Keratinocyte (primary cell): ENCODE measurements at regions not wholly inside any gene's neighbourhood (a gene's known extent, or its start where the extent isn't known, plus 50 kb on each side); places are given as distances from the start of the nearest gene placed in this dataset.

ENCODE experiments used
- DNase-seq: peaks from one replicate; pipeline ENCODE4 v3.0.0-alpha.2; 2011; ENCODE audit warnings: low read depth, missing footprints, low spot score
- FAIRE-seq: peaks from 2 replicates; lab custom pipeline; 2011; peaks lifted over from hg19 to GRCh38; lab: Jason Lieb, UNC
- H2AFZ ChIP-seq: 2 replicates; pipeline ENCODE4 v1.6.0; 2012; ENCODE audit warnings: low read length, control low read depth, inconsistent platforms; ENCODE audit not compliant: control insufficient read depth
- H3K27ac ChIP-seq: 2 replicates; pipeline ENCODE4 v1.5.1; 2011; ENCODE audit warnings: low read length; ENCODE audit not compliant: control insufficient read depth, insufficient read depth
- H3K27me3 ChIP-seq: 3 replicates; pipeline ENCODE4 v1.6.0; 2011; ENCODE audit warnings: low read length; ENCODE audit not compliant: control insufficient read depth, insufficient read depth; ENCODE audit errors: extremely low read depth
- H3K36me3 ChIP-seq, 2 experiments: 2 replicates in 1 of 2; 3 replicates in 1 of 2; pipeline ENCODE4 v1.5.1; 2011; ENCODE audit warnings: low read length in 2 of 2, mild to moderate bottlenecking in 1 of 2; ENCODE audit not compliant: control insufficient read depth in 2 of 2, insufficient read depth in 2 of 2; ENCODE audit errors: extremely low read depth in 1 of 2
- H3K4me1 ChIP-seq: 3 replicates; pipeline ENCODE4 v1.5.1; 2011; ENCODE audit warnings: low read length; ENCODE audit not compliant: control insufficient read depth, insufficient read depth; ENCODE audit errors: extremely low read depth
- H3K4me2 ChIP-seq: 3 replicates; pipeline ENCODE4 v1.6.0; 2011; ENCODE audit warnings: low read depth, low read length; ENCODE audit not compliant: control insufficient read depth, insufficient read depth; ENCODE audit errors: extremely low read depth
- H3K4me3 ChIP-seq, 3 experiments: fragments of 200-600 bp in 1 of 3; sonication (generic) in 1 of 3; 2 replicates in 2 of 3; 3 replicates in 1 of 3; pipeline ENCODE4 v1.5.1; 2011 to 2016; ENCODE audit warnings: low read length in 3 of 3, mild to moderate bottlenecking in 3 of 3, control low read depth in 2 of 3, inconsistent platforms in 1 of 3, low read depth in 1 of 3, mixed read lengths in 1 of 3, mixed run types in 1 of 3, moderate library complexity in 1 of 3; ENCODE audit not compliant: control insufficient read depth in 2 of 3, insufficient read depth in 2 of 3; ENCODE audit errors: extremely low read depth in 1 of 3
- H3K79me2 ChIP-seq: 2 replicates; pipeline ENCODE4 v1.6.0; 2012; ENCODE audit warnings: low read length; ENCODE audit not compliant: control insufficient read depth, insufficient read depth
- H3K9ac ChIP-seq: 3 replicates; pipeline ENCODE4 v1.6.0; 2011; ENCODE audit warnings: low read length; ENCODE audit not compliant: control insufficient read depth, insufficient read depth; ENCODE audit errors: extremely low read depth
- H3K9me1 ChIP-seq: 3 replicates; pipeline ENCODE4 v1.6.0; 2011; ENCODE audit warnings: low read length; ENCODE audit not compliant: control insufficient read depth, insufficient read depth; ENCODE audit errors: extremely low read depth
- H3K9me3 ChIP-seq: 2 replicates; pipeline ENCODE4 v1.5.1; 2012; ENCODE audit warnings: low read depth, low read length; ENCODE audit not compliant: control insufficient read depth
- H4K20me1 ChIP-seq: 3 replicates; pipeline ENCODE4 v1.6.0; 2011; ENCODE audit warnings: low read length; ENCODE audit not compliant: control insufficient read depth, insufficient read depth; ENCODE audit errors: extremely low read depth
- EZH2 ChIP-seq: IDR thresholded peaks from one replicate; pipeline ENCODE4 v1.6.1; 2012; ENCODE audit warnings: inconsistent platforms, mild to moderate bottlenecking, low read length, moderate library complexity
- dilution Hi-C: fragments of 300-500 bp; cut with MboI; formaldehyde crosslinking; loops from one replicate; pipeline ENCODE4 v1.7.0; 2020; ENCODE audit warnings: low sequenced_read_pairs; ENCODE audit not compliant: extremely low pct_ligation_motif_present
- TF ChIP-seq, protein P1 (sequence below), 3 experiments: IDR thresholded peaks in 1 of 3; conservative IDR thresholded peaks in 1 of 3; optimal IDR thresholded peaks in 1 of 3; 2 replicates in 2 of 3; 3 replicates in 1 of 3; pipeline versions ENCODE3 to v1.5.1; 2011; ENCODE audit warnings: low read length in 3 of 3, mild to moderate bottlenecking in 3 of 3, moderate library complexity in 2 of 3, control low read depth in 1 of 3, inconsistent platforms in 1 of 3; ENCODE audit not compliant: insufficient read depth in 2 of 3; ENCODE audit errors: extremely low read depth in 1 of 3

DNA sequence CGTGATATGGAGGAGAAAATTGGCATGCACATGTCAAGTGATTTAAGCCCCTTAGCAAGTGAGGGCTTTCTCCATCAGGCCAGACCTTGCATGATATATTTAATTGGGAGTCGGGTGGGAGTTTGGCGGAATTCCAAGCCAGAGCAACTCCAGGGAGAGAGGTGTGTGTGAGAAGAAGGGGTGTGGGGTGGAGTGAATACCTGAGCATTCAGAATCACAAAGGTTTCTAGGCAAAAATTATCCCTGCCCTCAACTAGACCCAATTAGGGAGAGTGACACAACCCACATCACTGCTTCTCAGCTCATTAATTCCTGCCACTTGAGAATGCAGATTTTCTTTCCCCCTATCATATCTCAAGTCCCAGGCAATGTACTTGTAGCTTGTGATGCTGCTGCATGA lies 279.7 kb upstream of the TUT7 start:
- Histone ChIP-seq H3K27ac (no peak overlapping the region), H3K27me3 (no peaks in the 10 kb centered on the region), H3K9me1 (no peaks in the 10 kb centered on the region), H3K4me1 (no peaks in the 10 kb centered on the region), H4K20me1 (no peaks in the 10 kb centered on the region), H3K9me3 (no peaks in the 10 kb centered on the region), H3K36me3 (no peaks in the 10 kb centered on the region), H3K79me2 (no peaks in the 10 kb centered on the region), H3K9ac (no peak overlapping the region), H3K4me3 (no peak overlapping the region), H3K4me2 (no peak overlapping the region), H2AFZ (no peak overlapping the region)
- TF ChIP-seq, protein P1, sequence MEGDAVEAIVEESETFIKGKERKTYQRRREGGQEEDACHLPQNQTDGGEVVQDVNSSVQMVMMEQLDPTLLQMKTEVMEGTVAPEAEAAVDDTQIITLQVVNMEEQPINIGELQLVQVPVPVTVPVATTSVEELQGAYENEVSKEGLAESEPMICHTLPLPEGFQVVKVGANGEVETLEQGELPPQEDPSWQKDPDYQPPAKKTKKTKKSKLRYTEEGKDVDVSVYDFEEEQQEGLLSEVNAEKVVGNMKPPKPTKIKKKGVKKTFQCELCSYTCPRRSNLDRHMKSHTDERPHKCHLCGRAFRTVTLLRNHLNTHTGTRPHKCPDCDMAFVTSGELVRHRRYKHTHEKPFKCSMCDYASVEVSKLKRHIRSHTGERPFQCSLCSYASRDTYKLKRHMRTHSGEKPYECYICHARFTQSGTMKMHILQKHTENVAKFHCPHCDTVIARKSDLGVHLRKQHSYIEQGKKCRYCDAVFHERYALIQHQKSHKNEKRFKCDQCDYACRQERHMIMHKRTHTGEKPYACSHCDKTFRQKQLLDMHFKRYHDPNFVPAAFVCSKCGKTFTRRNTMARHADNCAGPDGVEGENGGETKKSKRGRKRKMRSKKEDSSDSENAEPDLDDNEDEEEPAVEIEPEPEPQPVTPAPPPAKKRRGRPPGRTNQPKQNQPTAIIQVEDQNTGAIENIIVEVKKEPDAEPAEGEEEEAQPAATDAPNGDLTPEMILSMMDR (optimal IDR thresholded peaks at IDR 0.05 in 1 of 3, IDR thresholded peaks at IDR 0.05 in 1 of 3, conservative IDR thresholded peaks at IDR 0.05 in 1 of 3; ENCODE audit: extremely low read depth in 1 of 3, insufficient read depth in 2 of 3, low read length in 3 of 3) = no peak
- no peak for TF ChIP-seq EZH2
- DNase-seq (no peak), FAIRE-seq (no peak)
- dilution Hi-C loops = no loop called here

DNA sequence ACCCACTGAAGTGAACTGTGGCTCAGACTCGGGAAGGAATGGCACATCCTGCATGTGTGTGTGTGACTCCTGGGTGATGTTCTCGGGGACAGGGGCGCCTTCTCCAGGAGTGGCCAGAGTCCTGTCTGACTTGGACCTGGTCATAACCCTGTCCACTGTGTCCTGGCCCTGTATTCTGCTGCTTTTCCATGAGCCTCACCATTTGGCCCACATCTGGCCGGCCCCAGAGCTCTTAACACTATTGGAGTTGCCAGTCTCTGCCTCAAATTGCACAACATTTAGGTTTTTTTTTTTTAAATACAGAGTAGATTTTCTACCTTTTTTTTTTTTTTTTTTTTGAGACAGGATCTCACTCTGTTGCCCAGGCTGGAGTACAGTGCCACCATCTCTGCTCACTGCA lies 278.3 kb upstream of the TUT7 start:
- H3K9me3 ChIP-seq = no peaks in the 10 kb centered on the region
- no peaks in the 10 kb centered on the region for H3K9me1 ChIP-seq
- TF ChIP-seq, protein P1 (optimal IDR thresholded peaks at IDR 0.05 in 1 of 3, IDR thresholded peaks at IDR 0.05 in 1 of 3, conservative IDR thresholded peaks at IDR 0.05 in 1 of 3; ENCODE audit: extremely low read depth in 1 of 3, insufficient read depth in 2 of 3, low read length in 3 of 3) = no peak
- no peak for TF ChIP-seq EZH2
- H3K27ac ChIP-seq = no peak overlapping the region
- H3K27me3 ChIP-seq = no peaks in the 10 kb centered on the region
- DNase-seq (no peak), FAIRE-seq (no peak)
- H3K4me2 ChIP-seq = no peak overlapping the region
- no peaks in the 10 kb centered on the region for H3K79me2 ChIP-seq
- no peaks in the 10 kb centered on the region for H4K20me1 ChIP-seq
- dilution Hi-C loops = no loop called here
- H2AFZ ChIP-seq = no peak overlapping the region
- no peak overlapping the region for H3K4me3 ChIP-seq
- H3K9ac ChIP-seq = no peak overlapping the region
- H3K36me3 ChIP-seq = no peaks in the 10 kb centered on the region
- no peaks in the 10 kb centered on the region for H3K4me1 ChIP-seq
